T-helper 2 cell treated with Interferon-gamma antibody and Interleukin-4, amounts not matched to agents 5 μg/mL and 100 μg/mL, for 36 hours (primary cell): ENCODE measurements at regions not wholly inside any gene's neighbourhood (a gene's known extent, or its start where the extent isn't known, plus 50 kb on each side); places are given as distances from the start of the nearest gene placed in this dataset.

Source experiments
- DNase-seq: peaks from one replicate; pipeline ENCODE4 v3.0.0; 2021; ENCODE audit warnings: low spot score
- H3K27ac Mint-ChIP-seq: one replicate; pipeline ENCODE4 v1.8.0; 2021; ENCODE audit warnings: mild to moderate bottlenecking, mixed read lengths
- H3K27me3 Mint-ChIP-seq: one replicate; pipeline ENCODE4 v1.8.0; 2021; ENCODE audit warnings: low read depth, mixed read lengths
- H3K36me3 Mint-ChIP-seq: one replicate; pipeline ENCODE4 v1.8.0; 2021; ENCODE audit warnings: low read depth, mixed read lengths
- H3K4me1 Mint-ChIP-seq: one replicate; pipeline ENCODE4 v1.8.0; 2021; ENCODE audit warnings: low read depth, mixed read lengths
- H3K4me3 Mint-ChIP-seq: one replicate; pipeline ENCODE4 v1.8.0; 2022; ENCODE audit warnings: mild to moderate bottlenecking, moderate library complexity, mixed read lengths
- H3K9me3 Mint-ChIP-seq: one replicate; pipeline ENCODE4 v1.8.0; 2021; ENCODE audit warnings: mixed read lengths

DNA sequence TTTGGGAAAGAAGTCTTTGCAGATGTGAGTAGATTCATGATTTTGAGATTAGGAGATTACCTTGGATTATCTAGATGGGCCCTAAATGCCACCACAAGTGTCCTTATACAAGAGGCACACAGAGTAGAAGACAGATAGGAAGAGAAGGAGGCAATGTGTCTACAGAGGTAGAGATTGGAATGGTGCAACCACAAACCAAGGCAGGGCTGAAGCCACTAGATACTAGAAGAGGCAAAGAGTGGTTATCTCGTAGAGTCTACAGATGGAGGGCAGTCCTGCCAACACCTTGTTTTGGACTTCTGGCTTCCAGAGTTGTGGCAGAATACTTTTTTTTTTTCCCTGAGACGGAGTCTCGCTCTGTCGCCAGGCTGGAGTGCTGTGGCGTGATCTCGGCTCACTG lies 138.3 kb upstream of the AKIRIN2 start:
- no peaks in the 10 kb centered on the region for H3K9me3 Mint-ChIP-seq
- no peak overlapping the region for H3K27ac Mint-ChIP-seq
- no peaks in the 10 kb centered on the region for H3K4me1 Mint-ChIP-seq
- DNase-seq, result no peak
- H3K36me3 Mint-ChIP-seq, result no peaks in the 10 kb centered on the region
- H3K27me3 Mint-ChIP-seq, result peaks cover 31% of the 10 kb centered on the region
- H3K4me3 Mint-ChIP-seq, result no peak overlapping the region

DNA sequence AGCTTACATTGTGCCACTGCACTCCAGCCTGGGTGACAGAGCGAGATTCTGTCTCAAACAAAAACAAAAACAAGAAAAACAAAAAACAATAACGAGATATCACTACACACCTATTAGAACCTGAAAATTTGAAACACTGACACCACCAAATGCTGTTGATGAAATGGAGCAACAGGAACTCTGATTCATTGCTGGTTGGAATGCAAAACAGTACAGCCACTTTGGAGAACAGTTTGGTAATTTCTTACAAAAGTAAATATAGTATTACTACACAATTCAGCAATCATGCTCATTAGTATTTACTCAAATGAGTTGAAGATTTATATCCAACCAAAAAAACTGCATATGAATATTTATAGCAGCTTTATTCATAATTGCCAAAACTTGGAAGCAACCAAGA lies 135.8 kb upstream of the AKIRIN2 start:
- Mint-ChIP-seq H3K36me3 (no peaks in the 10 kb centered on the region), H3K27ac (no peak overlapping the region), H3K27me3 (peaks cover 22% of the 10 kb centered on the region), H3K4me1 (no peaks in the 10 kb centered on the region), H3K4me3 (no peak overlapping the region), H3K9me3 (no peaks in the 10 kb centered on the region)
- DNase-seq, result no peak

DNA sequence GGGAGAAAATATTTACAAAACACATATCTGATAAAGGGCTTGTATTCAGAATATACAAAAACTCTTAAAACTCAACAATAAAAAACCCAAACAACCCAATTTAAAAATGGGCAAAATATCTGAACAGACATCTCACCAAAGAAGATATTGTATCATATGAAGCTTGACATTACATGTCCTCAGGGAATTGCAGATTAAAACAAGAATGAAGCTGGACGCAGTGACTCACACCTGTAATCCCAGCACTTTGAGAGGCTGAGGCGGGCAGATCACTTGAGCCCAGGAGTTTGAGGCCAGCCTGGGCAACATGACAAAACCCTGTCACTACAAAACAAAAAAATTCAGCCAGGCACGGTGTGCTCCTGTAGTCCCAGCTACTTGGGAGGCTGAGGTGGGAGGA lies 135.4 kb upstream of the AKIRIN2 start:
- Mint-ChIP-seq H3K4me1 (peaks cover 2% of the 10 kb centered on the region), H3K36me3 (no peaks in the 10 kb centered on the region), H3K27ac (no peak overlapping the region), H3K27me3 (peaks cover 22% of the 10 kb centered on the region), H3K4me3 (no peak overlapping the region), H3K9me3 (no peaks in the 10 kb centered on the region)
- DNase-seq, result no peak

DNA sequence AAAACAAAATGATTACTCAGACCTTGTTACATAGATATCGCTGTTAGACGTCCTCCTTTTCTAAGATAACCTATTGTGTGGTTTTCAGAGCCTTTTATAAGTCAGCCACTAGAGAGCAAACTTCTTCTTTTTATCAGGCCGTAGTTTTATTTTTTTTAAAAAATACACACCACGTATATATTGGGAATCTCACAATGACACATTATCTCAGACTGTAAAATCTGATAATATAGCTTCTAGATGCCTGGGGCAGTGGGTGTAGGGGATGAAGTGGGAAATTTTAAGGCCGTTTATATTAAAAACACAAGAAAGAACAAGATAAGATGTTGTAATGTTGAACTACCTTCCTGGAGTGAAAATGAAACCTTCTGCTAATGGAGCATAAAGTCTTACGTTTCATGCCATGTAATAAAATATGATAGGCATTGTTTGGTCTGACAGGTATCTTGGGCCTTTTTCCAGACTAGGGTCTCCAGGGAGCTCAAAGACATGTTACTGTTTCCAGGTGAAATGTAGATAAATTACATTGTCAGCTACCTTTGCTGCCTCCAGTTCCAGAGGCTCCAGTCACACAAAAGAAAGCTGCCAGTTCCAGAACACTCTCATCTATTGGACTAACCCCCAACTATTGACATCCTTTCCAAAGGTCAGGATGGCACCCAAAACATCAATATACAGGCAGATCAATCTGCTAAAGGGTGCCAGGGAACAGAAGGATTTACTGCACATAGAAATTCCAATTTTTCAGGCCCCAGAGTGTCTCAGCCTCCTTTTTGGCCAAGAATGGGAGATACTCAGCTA lies 130.2 kb upstream of the AKIRIN2 start:
- Mint-ChIP-seq H3K36me3 (no peaks in the 10 kb centered on the region), H3K9me3 (no peaks in the 10 kb centered on the region), H3K4me3 (peak overlapping the region; percentile 85), H3K27me3 (peaks cover 17% of the 10 kb centered on the region), H3K4me1 (peaks cover 7% of the 10 kb centered on the region), H3K27ac (peak overlapping the region; percentile 58)
- DNase-seq, result no peak

DNA sequence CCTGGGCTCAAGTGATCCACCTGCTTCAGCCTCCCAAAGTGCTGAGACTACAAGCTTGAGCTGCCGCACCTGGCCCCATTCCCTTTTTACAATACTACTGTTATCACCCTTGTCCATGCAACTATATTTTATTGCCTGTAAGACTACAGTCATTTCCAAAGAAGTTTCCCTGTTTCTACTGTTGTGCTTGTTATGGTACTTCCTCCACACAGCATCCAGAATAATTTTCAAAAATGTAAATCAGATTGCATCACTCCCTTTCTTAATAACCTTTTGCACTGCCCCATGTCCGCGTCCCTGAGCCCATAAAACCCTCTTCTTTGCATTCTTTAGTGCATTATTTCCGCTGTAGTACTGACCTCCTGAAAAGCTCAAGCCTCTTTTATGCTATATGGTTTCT lies 128.9 kb upstream of the AKIRIN2 start:
- H3K36me3 Mint-ChIP-seq, result no peaks in the 10 kb centered on the region
- no peak overlapping the region for H3K27ac Mint-ChIP-seq
- H3K4me3 Mint-ChIP-seq, result no peak overlapping the region
- peaks cover 13% of the 10 kb centered on the region for H3K27me3 Mint-ChIP-seq
- no peak for DNase-seq
- H3K4me1 Mint-ChIP-seq, result peaks cover 8% of the 10 kb centered on the region
- no peaks in the 10 kb centered on the region for H3K9me3 Mint-ChIP-seq

DNA sequence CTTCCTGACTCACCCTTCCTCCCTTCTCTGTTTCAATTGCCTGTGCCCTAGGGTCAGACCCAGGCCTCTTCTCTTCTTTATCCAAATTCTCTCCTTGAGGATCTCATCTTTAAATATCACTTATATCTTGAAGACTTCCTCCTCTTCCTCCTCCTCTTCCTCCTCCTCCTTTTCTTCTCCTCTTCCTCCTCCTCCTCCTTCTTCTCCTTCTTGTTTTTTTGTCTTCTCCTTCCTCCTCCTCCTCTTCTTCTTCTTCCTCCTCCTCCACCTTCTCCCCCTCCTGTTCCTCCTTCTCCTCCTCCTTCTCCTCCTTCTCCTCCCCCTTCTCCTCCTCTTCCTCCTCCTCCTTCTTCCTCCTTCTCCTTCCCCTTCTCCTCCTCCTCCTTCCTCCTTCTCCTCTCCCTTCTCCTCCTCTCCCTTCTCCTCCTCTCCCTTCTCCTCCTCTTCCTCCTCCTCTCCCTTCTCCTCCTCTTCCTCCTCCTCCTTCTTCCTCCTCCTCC lies 127.6 kb upstream of the AKIRIN2 start:
- no peak for DNase-seq
- no peak overlapping the region for H3K4me3 Mint-ChIP-seq
- H3K9me3 Mint-ChIP-seq, result no peaks in the 10 kb centered on the region
- H3K27me3 Mint-ChIP-seq, result peaks cover 13% of the 10 kb centered on the region
- H3K27ac Mint-ChIP-seq, result no peak overlapping the region
- H3K36me3 Mint-ChIP-seq, result no peaks in the 10 kb centered on the region
- peaks cover 9% of the 10 kb centered on the region for H3K4me1 Mint-ChIP-seq

DNA sequence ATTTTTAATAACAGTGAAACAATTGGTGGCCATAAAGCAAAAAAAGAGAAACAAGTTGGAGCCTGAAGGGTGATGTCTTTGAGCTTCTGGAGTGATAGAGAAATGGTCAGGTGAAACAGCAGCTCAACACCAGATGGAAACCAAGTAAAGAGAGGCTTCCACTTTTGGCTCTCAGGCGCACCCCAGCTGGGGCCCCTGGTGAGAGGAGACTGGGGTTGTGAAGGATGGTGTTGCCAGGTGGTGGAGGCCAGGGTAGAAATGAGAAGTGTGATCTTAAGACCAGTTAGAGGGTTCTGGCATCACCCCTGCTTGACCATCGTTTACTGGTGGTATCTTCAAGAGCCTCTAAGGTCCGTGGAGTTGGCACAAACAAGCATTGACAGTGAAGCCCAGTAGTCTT lies 126.0 kb upstream of the AKIRIN2 start:
- H3K27me3 Mint-ChIP-seq, result peaks cover 13% of the 10 kb centered on the region
- no peaks in the 10 kb centered on the region for H3K9me3 Mint-ChIP-seq
- no peak for DNase-seq
- H3K4me3 Mint-ChIP-seq, result no peak overlapping the region
- H3K27ac Mint-ChIP-seq, result no peak overlapping the region
- peaks cover 9% of the 10 kb centered on the region for H3K4me1 Mint-ChIP-seq
- no peaks in the 10 kb centered on the region for H3K36me3 Mint-ChIP-seq

DNA sequence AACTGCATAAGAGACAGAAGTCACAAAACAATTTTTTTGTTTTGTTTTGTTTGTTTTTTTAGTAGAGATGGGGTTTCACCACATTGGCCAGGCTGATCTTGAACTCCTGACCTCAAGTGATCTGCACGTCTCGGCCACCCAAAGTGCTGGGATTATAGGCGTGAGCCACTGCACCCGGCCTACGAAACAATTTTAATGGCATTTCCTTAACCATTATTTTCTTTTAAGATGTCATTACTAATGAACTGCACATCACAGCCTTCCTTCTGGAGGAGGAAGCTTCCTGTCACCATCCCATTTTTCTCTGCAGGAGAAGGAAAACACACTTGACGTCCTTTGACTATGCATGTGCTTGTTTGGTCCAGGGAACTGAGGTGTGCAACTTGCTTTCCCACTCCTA lies 125.3 kb upstream of the AKIRIN2 start:
- no peaks in the 10 kb centered on the region for H3K36me3 Mint-ChIP-seq
- H3K27me3 Mint-ChIP-seq, result peaks cover 13% of the 10 kb centered on the region
- H3K27ac Mint-ChIP-seq, result no peak overlapping the region
- H3K4me3 Mint-ChIP-seq, result no peak overlapping the region
- no peak for DNase-seq
- peaks cover 6% of the 10 kb centered on the region for H3K4me1 Mint-ChIP-seq
- no peaks in the 10 kb centered on the region for H3K9me3 Mint-ChIP-seq

DNA sequence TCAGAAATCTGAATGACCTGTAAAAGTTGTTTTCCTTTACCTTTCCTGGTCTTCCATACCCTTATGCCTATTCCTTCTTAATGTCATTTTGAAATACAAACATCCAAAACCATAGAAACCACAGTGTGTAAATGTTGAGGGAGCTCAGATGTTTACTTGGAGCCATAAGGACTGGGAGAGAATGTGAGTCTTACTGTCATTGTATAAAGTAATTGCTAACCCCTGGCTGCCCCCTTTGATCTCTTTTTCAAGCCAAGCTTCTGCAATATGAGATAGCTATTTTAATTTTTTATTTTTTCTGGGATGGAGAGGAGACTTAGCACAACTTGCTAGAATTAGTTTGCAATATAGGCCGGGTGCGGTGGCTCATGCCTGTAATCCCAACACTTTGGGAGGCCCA lies 124.4 kb upstream of the AKIRIN2 start:
- H3K4me3 Mint-ChIP-seq, result no peak overlapping the region
- no peaks in the 10 kb centered on the region for H3K9me3 Mint-ChIP-seq
- no peaks in the 10 kb centered on the region for H3K36me3 Mint-ChIP-seq
- H3K27ac Mint-ChIP-seq, result no peak overlapping the region
- peaks cover 2% of the 10 kb centered on the region for H3K4me1 Mint-ChIP-seq
- no peak for DNase-seq
- H3K27me3 Mint-ChIP-seq, result peaks cover 13% of the 10 kb centered on the region

DNA sequence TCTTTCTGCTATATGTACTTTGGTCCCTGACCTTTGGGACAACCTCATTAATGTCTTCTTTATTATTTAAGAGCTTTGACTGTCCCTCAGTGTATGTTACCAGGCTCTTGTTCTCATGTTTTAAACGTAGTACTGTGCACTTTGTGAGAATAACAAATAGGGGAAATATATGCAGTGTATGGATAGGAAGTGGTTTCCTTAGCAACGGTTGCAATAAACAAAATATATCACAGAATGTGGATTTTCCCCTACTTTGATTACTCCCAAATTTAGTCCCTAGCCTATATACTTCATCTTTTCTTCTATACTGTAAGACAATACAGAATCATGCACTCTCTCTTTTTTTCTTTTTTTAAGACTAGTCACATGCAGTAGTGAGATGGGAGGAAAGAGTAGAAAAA lies 123.8 kb upstream of the AKIRIN2 start:
- Mint-ChIP-seq H3K36me3 (no peaks in the 10 kb centered on the region), H3K4me3 (no peak overlapping the region), H3K27ac (no peak overlapping the region), H3K4me1 (peaks cover 2% of the 10 kb centered on the region), H3K27me3 (peaks cover 13% of the 10 kb centered on the region), H3K9me3 (no peaks in the 10 kb centered on the region)
- DNase-seq, result no peak

DNA sequence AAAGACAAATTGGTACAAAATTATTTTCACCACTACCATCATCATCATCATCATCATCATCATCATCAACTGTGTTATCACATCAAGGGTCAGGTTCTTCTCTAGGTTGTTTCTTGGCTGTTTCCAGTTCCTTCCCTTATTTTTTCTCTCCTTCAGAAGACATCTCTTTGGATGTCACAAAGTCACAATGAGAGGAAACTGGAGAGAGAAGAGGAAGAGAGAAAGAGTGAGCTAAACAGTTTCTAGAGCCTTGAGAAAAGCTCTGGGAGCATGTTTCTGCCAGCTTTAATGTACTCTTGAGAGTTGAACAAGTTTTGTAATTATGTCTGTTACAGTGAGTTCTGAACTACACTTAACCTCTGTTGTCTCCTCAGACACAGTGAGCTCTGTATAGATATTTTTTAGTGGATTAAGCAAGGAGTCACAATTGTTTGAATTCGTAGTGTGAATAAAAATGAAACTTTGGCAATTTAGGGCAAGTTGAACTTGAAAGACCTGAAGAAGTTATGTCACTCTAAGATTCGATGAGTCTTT lies 123.0 kb upstream of the AKIRIN2 start:
- DNase-seq, result no peak
- H3K36me3 Mint-ChIP-seq, result no peaks in the 10 kb centered on the region
- H3K27ac Mint-ChIP-seq, result no peak overlapping the region
- H3K4me1 Mint-ChIP-seq, result peaks cover 2% of the 10 kb centered on the region
- no peaks in the 10 kb centered on the region for H3K9me3 Mint-ChIP-seq
- peaks cover 9% of the 10 kb centered on the region for H3K27me3 Mint-ChIP-seq
- H3K4me3 Mint-ChIP-seq, result no peak overlapping the region

DNA sequence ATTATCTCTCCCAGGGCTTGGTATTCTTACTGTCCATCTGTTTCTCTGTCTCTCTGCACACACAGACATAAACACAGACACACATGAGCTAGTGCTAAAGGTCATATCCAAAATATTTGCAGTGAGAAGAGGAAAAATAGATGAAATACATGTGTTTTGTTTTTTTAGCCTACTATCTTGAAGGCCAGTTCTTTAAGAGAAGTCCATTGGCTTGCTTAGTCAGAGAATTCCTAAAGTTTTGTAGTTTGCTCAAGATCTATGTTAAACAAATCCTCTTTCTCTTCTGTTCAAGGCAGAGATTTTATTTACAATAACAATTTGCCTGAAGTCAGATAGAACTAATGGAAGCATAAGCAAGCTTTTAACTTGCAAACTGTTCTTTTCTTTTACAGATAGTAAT lies 120.0 kb upstream of the AKIRIN2 start:
- DNase-seq, result no peak
- no peak overlapping the region for H3K4me3 Mint-ChIP-seq

DNA sequence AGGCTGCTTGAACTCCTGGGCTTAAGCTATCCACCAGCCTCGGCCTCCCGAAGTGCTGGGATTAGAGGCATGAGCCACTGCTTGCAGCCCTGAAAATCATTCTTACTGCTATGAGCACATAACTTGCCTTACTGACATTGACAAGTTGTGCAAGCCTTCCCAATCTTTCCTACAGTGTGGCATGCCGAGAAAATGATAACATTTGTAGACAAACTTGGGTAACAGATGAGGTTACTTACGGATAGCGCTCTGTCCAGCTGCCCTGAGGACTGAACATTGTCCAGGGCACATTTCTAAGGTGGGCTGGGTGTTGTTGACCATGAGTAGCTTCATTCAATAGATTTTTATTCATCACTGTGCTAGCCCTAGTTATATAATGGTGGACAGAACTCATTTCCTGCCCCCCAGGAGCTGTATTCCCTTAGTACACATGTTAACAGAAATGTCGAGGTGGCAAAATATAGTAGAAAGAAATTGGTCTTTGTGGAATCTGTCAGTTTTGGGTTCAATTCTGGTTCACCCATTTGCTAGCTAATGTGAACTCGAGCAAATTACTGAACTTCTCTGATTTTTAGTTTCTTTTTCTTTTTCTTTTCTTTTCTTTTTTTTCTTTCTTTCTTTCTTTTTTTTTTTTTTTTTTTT lies 118.4 kb upstream of the AKIRIN2 start:
- Mint-ChIP-seq H3K27me3 (peaks cover 6% of the 10 kb centered on the region), H3K4me3 (no peak overlapping the region), H3K9me3 (no peaks in the 10 kb centered on the region), H3K4me1 (no peaks in the 10 kb centered on the region), H3K36me3 (no peaks in the 10 kb centered on the region), H3K27ac (no peak overlapping the region)
- DNase-seq, result no peak

More for the DNA sequence above, 120.0 kb upstream of the AKIRIN2 start:
- H3K27me3 Mint-ChIP-seq, result peaks cover 2% of the 10 kb centered on the region
- H3K4me1 Mint-ChIP-seq, result peaks cover 2% of the 10 kb centered on the region
- H3K36me3 Mint-ChIP-seq, result no peaks in the 10 kb centered on the region
- H3K27ac Mint-ChIP-seq, result no peak overlapping the region
- no peaks in the 10 kb centered on the region for H3K9me3 Mint-ChIP-seq

DNA sequence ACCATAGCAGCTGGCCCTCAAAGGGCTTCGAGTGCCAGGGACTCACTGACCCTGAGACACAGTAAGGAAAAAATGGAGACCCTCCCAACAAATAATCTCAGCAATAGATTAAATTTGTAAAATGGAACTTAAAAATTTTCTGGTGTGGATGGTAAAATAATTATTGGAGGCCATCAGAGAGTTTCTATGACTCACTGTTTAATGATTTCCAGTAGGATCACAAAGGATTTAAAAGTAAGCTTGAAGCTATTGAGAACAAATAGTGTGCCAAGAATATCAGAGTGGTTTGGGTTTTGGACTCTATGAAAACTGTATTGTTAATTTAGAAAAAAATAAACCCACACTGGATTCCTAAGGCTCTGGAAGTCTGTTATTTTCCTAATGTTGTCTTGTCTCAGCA lies 115.2 kb upstream of the AKIRIN2 start:
- H3K36me3 Mint-ChIP-seq, result no peaks in the 10 kb centered on the region
- DNase-seq, result no peak
- peaks cover 6% of the 10 kb centered on the region for H3K27me3 Mint-ChIP-seq
- H3K27ac Mint-ChIP-seq, result no peak overlapping the region
- H3K9me3 Mint-ChIP-seq, result no peaks in the 10 kb centered on the region
- no peak overlapping the region for H3K4me3 Mint-ChIP-seq
- H3K4me1 Mint-ChIP-seq, result no peaks in the 10 kb centered on the region
